HG03175 (cell line): ENCODE measurements at regions not wholly inside any gene's neighbourhood (a gene's known extent, or its start where the extent isn't known, plus 50 kb on each side); places are given as distances from the start of the nearest gene placed in this dataset.
"Not testable (repeated sequence)": the region's sequence is repeated elsewhere in the genome, so short reads cannot be mapped to it uniquely, and the experiment has no call there.

Experiments
- ATAC-seq: cut with Tn5 transposase; IDR thresholded peaks from one replicate; pipeline ENCODE4 v1.9.1; 2021; ENCODE audit warnings: mild to moderate bottlenecking, moderate library complexity; ENCODE audit not compliant: unreplicated experiment

GRCh38 chr15:31723019-31723418 lies 307.3 kb upstream of the CHRNA7 start:
- not testable (repeated sequence) for ATAC-seq

- ATAC-seq = not testable (repeated sequence)
Measured at GRCh38 chr15:31724903-31725302, 305.4 kb upstream of the CHRNA7 start.

- ATAC-seq = not testable (repeated sequence)
Measured at GRCh38 chr15:31725619-31726018, 304.7 kb upstream of the CHRNA7 start.

- ATAC-seq = no peak
Measured at GRCh38 chr15:31727612-31728011, 302.7 kb upstream of the CHRNA7 start.

GRCh38 chr15:31732726-31733125 lies 297.6 kb upstream of the CHRNA7 start:
- no peak for ATAC-seq

- no peak for ATAC-seq
Measured at GRCh38 chr15:31733424-31733823, 296.9 kb upstream of the CHRNA7 start.

GRCh38 chr15:31740203-31740602 lies 290.1 kb upstream of the CHRNA7 start:
- ATAC-seq = no peak

GRCh38 chr15:31745841-31746240 lies 284.5 kb upstream of the CHRNA7 start:
- ATAC-seq = no peak

GRCh38 chr15:31752065-31752762 lies 278.1 kb upstream of the CHRNA7 start:
- ATAC-seq = no peak

- no peak for ATAC-seq
Measured at GRCh38 chr15:31752905-31753304, 277.4 kb upstream of the CHRNA7 start.

- ATAC-seq = peak; percentile 56
Measured at GRCh38 chr15:31758126-31758525, 272.2 kb upstream of the CHRNA7 start.

- no peak for ATAC-seq
Measured at GRCh38 chr15:31768055-31768454, 262.3 kb upstream of the CHRNA7 start.

- ATAC-seq = no peak
Measured at GRCh38 chr15:31774045-31774444, 256.3 kb upstream of the CHRNA7 start.

GRCh38 chr15:31776039-31776438 lies 254.3 kb upstream of the CHRNA7 start:
- no peak for ATAC-seq

- ATAC-seq = no peak
Measured at GRCh38 chr15:31781261-31781660, 249.1 kb upstream of the CHRNA7 start.

- no peak for ATAC-seq
Measured at GRCh38 chr15:31782016-31782783, 248.1 kb upstream of the CHRNA7 start.

- ATAC-seq = no peak
Measured at GRCh38 chr15:31782951-31783350, 247.4 kb upstream of the CHRNA7 start.

GRCh38 chr15:31786360-31786759 lies 244.0 kb upstream of the CHRNA7 start:
- no peak for ATAC-seq

- no peak for ATAC-seq
Measured at GRCh38 chr15:31788104-31788503, 242.2 kb upstream of the CHRNA7 start.

- no peak for ATAC-seq
Measured at GRCh38 chr15:31792611-31793199, 237.6 kb upstream of the CHRNA7 start.

- ATAC-seq = no peak
Measured at GRCh38 chr15:31799319-31799714, 231.0 kb upstream of the CHRNA7 start.

GRCh38 chr15:31799715-31800321 lies 230.5 kb upstream of the CHRNA7 start:
- peak; percentile 75 for ATAC-seq
